ENCODE measurements at regions not wholly inside any gene's neighbourhood (a gene's known extent, or its start where the extent isn't known, plus 50 kb on each side); places are given as distances from the start of the nearest gene placed in this dataset.

- TF ChIP-seq ZNF462 (CRISPR knock-in tag; IDR thresholded peaks at IDR 0.05) (no peak), ETS1 (IDR thresholded peaks at IDR 0.05) (no peak)
Measured at GRCh38 chr4:27360131-27360530, 499.5 kb downstream of the STIM2 start (continued).

GRCh38 chr4:27360790-27361267 lies 500.2 kb downstream of the STIM2 start:
- peaks cover 5% of the 10 kb centered on the region for H3K4me1 ChIP-seq (ENCODE audit: insufficient read depth)
- H4K20me1 ChIP-seq (replicated peaks; ENCODE audit: insufficient read depth): no peaks in the 10 kb centered on the region
- no peaks in the 10 kb centered on the region for H3K79me2 ChIP-seq (replicated peaks; ENCODE audit: insufficient read depth)
- Mint-ChIP-seq H3K9me3 (no peaks in the 10 kb centered on the region), H3K27ac (no peak overlapping the region), H3K27me3 (ENCODE audit: insufficient read depth, low read depth, poor library complexity) (no peaks in the 10 kb centered on the region), H3K4me3 (no peak overlapping the region), H3K4me1 (peaks cover 26% of the 10 kb centered on the region; the same call in 2 of the 3 replicates), H3K36me3 (ENCODE audit: low read depth) (no peaks in the 10 kb centered on the region)
- no peak overlapping the region for H3K4me3 ChIP-seq
- DNase-seq (ENCODE audit: low spot score): peak; percentile 29
- H3F3A ChIP-seq (replicated peaks; ENCODE audit: low read depth): no peaks in the 10 kb centered on the region
- no peaks in the 10 kb centered on the region for H3K36me3 ChIP-seq (ENCODE audit: insufficient read depth)
- H3K4me2 ChIP-seq: no peak overlapping the region
- no peaks in the 10 kb centered on the region for H3K27me3 ChIP-seq (ENCODE audit: insufficient read depth)
- H2AFZ ChIP-seq: no peak overlapping the region; the same call in 1 of the 2 replicates
- peak; percentile 74 for ATAC-seq
- TF ChIP-seq REST (IDR thresholded peaks at IDR 0.05; ENCODE audit: unreplicated experiment) (no peak), CTCF (conservative IDR thresholded peaks at IDR 0.05; ENCODE audit: low read depth in 2 of 2) (no peak)
- H3K9me2 ChIP-seq (ENCODE audit: insufficient read depth): no peaks in the 10 kb centered on the region
- H3K27ac ChIP-seq (ENCODE audit: low read depth): no peak overlapping the region
